IPS-NIHi7 (cell line): ENCODE measurements at regions not wholly inside any gene's neighbourhood (a gene's known extent, or its start where the extent isn't known, plus 50 kb on each side); places are given as distances from the start of the nearest gene placed in this dataset.

Experiments used
- DNase-seq: peaks from one replicate; pipeline ENCODE4 v3.0.0; 2012; ENCODE audit warnings: mixed read lengths; ENCODE audit errors: extremely low spot score

- no peak for DNase-seq
Observed at GRCh38 chr9:134214386-134214765, 50.0 kb upstream of the RNU6ATAC start.

GRCh38 chr9:134214766-134215419 is 50.5 kb upstream of the RNU6ATAC start:
- DNase-seq = no peak

- DNase-seq = no peak
Observed at GRCh38 chr9:134215420-134215698, 51.0 kb upstream of the RNU6ATAC start.

- no peak for DNase-seq
Observed at GRCh38 chr9:134215699-134216448, 51.5 kb upstream of the RNU6ATAC start.

DNA sequence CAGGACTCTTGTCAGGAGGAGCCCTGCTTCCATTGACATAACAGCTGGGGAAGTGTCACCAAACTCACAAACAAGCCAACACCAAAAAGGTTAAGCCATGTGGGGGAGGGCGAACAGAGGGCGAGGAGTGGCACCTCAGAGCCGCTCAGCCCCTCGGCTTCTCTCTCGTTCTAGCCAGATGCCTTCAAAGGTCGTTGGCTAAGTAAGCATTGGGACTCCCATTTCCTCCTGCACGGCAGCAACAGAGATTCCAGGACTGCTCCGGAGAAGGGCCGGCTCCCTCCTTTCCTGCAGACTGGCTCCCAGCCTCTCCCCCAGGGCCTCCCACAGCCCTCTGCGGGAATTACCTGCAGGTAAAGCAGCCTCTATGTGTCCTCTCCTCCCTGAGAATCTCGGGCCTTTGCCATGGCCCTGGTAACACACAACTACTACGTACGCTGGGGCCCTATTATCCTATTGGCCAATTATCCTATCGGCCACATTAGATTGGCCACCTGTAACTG is 52.1 kb upstream of the RNU6ATAC start:
- DNase-seq = no peak

DNA sequence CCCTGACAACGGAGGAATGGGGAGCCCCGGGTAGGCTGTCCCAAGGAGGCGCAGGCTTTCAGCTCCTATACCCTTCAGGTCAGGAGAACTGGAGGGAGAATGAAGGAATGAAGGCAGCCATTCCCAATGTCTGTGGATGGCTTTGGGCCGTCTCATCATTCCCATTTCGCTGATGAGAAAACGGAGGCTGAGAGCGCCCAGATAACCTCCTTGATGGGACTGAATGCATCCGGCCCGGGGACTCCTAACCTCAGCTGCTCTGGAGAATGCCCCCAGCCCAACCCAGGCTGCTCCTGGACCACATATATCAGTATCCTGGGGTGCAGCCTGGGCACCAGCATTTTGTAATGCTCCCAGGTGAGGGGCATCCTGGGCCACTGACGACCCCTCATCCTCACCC is 52.6 kb upstream of the RNU6ATAC start:
- no peak for DNase-seq

DNA sequence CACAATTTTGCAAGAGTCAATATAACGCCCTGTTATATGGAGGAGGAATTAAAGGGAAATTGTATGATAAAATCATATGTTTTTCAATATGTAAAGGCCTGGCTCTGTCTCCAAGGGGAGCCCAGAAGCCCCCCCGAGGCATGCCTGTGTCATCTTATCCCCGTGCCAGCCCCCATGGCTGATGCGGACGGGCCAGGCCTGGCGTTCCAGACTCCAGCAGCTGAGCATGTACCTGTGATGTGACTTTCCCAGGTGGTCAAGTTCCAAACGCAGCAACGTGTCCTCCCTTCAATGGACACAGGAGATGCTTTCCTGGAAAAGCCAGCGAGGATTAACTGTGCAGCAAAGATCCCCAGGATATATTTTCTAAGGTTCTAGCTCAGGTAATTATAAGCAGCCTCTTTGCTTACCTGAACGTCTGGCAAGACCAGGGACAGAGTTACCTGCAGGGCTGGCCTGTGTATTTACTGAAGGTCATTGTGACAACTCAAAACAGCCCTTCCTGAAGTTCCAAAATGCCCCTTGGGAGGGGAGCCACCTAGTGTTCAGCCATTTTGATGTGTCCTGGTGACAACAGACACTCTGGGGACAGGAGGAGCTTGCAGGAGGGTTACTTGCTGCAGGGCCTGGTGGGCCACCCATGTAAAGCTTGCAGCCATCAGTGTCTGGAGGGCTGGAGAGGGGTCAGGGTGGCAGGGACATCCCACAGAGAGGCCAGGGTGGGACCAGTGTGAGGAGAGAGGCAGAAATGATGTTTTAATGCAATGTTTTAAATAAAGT is 53.3 kb upstream of the RNU6ATAC start:
- DNase-seq = no peak

DNA sequence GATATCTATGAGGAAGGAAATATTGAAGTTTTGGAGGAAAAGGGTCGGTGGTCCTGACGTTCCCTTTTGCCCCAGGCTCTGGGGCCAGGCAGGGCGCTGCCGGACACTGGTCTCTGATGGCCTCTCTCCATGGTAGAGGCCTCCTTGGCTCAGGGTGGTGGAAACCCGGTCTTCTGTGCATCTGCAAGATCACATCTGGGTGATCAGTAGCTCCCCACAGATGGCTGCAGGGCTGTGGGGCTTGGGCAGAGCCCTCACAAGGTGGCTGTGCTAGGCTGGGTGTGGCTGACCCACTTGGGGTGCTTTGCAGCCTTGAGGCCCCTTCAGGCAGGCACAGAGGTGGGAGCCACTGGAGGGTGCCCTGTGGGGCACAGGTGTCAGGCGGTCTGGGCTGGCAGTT is 53.9 kb upstream of the RNU6ATAC start:
- no peak for DNase-seq

- DNase-seq = no peak
Observed at GRCh38 chr9:134219646-134220060, 55.3 kb upstream of the RNU6ATAC start.

- DNase-seq = no peak
Observed at GRCh38 chr9:134220311-134220710, 55.9 kb upstream of the RNU6ATAC start.

GRCh38 chr9:134221273-134222017 is 57.1 kb upstream of the RNU6ATAC start:
- DNase-seq = no peak

DNA sequence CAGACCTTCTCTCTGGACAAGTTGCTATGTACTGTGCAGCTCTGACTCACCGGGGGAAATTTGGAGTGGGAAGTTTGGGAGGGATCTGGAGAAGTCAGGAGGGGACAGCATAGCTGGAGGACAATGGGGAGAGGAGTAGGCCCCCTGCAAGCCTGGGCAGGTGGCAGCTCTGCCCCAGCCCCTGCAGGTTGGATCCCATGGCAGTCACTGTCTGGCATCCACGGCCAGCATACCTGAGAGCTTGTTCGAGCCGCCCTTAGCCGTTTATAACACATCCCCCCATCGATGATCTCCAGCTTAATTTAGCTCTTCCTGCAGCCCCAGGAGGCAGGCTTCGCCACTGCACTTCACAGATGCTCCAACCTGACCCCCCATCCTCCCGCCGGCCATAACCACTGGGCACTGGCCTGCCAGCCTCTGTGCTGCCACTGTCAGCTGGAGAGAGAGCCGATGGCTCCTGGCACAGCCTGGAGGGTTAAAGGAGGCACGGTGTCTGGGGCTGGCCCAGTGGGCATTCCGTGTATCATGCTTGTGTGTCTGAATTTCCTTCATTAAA is 57.7 kb upstream of the RNU6ATAC start:
- DNase-seq = no peak

- DNase-seq = no peak
Observed at GRCh38 chr9:134223091-134223490, 58.7 kb upstream of the RNU6ATAC start.

DNA sequence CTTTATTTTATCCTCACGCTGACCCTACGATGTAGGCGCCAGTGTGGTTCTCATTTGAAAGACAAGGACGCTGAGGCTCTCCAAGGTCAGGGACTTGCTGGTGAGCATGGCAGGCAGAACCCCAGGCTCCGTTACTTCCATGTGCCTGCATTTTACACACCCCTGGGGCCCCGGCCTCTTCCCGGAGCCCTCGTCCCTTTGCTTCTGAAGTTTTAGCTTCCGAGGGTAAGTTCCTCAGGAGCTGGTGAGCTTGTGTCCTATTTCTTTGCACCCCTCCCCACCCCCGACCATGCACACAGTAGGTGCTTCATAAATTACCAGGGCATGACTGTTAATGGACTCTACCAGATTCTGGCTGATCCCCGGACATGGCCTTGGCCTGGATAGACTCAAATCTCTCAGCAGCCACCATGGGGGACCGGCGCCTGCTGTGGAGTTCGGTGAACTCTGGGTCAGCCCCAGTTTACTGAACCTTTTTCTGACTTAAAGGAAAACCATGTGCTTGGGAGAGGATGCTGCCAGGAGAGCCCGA is 59.3 kb upstream of the RNU6ATAC start:
- no peak for DNase-seq

GRCh38 chr9:134224127-134224526 is 59.8 kb upstream of the RNU6ATAC start:
- no peak for DNase-seq

GRCh38 chr9:134224567-134225093 is 60.3 kb upstream of the RNU6ATAC start:
- DNase-seq = no peak

DNA sequence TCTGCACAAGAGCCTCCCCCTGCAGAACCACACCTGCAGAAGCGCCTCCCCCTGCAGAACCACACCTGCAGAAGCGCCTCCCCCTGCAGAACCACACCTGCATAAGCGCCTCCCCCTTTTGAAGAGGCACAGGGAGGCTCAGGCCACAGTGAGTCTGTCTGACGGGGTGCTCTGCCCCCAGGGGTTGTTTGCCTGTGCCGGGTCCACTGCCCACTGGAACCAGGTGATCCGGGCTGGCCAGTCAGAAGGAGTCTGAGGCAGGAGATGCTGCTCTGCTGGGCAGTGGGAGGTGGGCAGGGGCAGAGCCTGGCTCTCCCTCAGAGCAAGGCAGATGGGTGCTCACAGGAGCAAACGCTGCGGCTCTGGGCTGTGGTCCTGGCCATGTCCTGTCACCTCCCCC is 60.8 kb upstream of the RNU6ATAC start:
- DNase-seq = no peak

DNA sequence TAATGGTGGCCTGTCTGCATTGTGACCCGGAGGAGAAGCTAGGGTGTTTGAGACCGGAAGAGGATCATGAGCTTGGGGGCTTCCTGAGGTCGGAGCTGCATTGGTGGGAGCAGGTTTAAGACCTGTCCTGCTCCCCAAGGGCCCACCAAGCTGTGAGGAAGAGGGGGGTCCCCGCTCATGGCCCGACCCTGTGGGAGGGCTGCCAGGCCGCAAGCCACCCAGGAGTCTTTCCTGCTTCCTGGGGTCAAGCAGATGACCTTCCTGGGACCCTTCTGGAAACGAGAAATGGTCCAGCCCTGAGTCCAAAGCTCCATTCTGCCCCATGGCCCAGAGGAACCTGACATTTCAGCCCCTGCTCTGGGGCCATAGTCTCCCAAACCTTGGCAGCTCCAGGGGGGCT is 61.5 kb upstream of the RNU6ATAC start:
- DNase-seq = no peak

- no peak for DNase-seq
Observed at GRCh38 chr9:134226221-134226930, 62.0 kb upstream of the RNU6ATAC start.
